Spleen (tissue), 7 donors: ENCODE measurements at regions not wholly inside any gene's neighbourhood (a gene's known extent, or its start where the extent isn't known, plus 50 kb on each side); places are given as distances from the start of the nearest gene placed in this dataset.

Experiments used
- CTCF ChIP-seq, 11 experiments: fragments of 200-600 bp in 7 of 11; fragments of 450-650 bp in 4 of 11; sonication (generic) in 4 of 11; IDR thresholded peaks in 8 of 11; conservative IDR thresholded peaks in 3 of 11; 1 replicate in 7 of 11; 2 replicates in 4 of 11; pipeline versions ENCODE4 v1.4.0 to v1.8.0; 2016 to 2021; ENCODE audit warnings: antibody characterized with exemption in 11 of 11, inconsistent platforms in 4 of 11, mild to moderate bottlenecking in 1 of 11
- POLR2AphosphoS5 ChIP-seq, 3 donors: sonication (generic); formaldehyde crosslinking; IDR thresholded peaks; one replicate each; pipeline ENCODE4 v1.5.1; 2017; ENCODE audit warnings: antibody characterized with exemption in 3 of 3
- donor health status: DM: no; HTN: no; CAD: no; lungs with moderate emphysema.
- donor health status: DM: no; HTN: no; CAD: no.
- donor health status: DM: no; HTN: no; CAD: no.

GRCh38 chr10:129213256-129213655, 253.8 kb upstream of the MGMT start:
- no peak for TF ChIP-seq CTCF (IDR thresholded peaks at IDR 0.05 in 8 of 11, conservative IDR thresholded peaks at IDR 0.05 in 3 of 11)
- TF ChIP-seq POLR2AphosphoS5 (IDR thresholded peaks at IDR 0.05) = no peak
